Adrenal gland (tissue), 9 donors: ENCODE measurements at regions not wholly inside any gene's neighbourhood (a gene's known extent, or its start where the extent isn't known, plus 50 kb on each side); places are given as distances from the start of the nearest gene placed in this dataset.

Experiments
- DNase-seq, 7 donors: peaks; one replicate each; pipeline ENCODE4 v3.0.0-alpha.2; 2019 to 2020
- H3K27ac ChIP-seq, 5 donors: fragments of 200-600 bp; sonication (generic) in 4 of 5; 1 replicate in 3 of 5; 2 replicates in 2 of 5; pipeline versions ENCODE4 v1.5.1 to v1.8.0; 2016 to 2020; ENCODE audit warnings: mild to moderate bottlenecking in 1 of 5
- H3K27me3 ChIP-seq: fragments of 200-600 bp; 2 replicates; pipeline ENCODE4 v1.8.0; 2021
- H3K36me3 ChIP-seq, 2 donors: fragments of 200-600 bp; replicated peaks in 1 of 2; 1 replicate in 1 of 2; 2 replicates in 1 of 2; pipeline versions ENCODE4 v1.5.1 to v1.8.0; 2018 to 2022
- H3K4me1 ChIP-seq, 2 donors: fragments of 200-600 bp; replicated peaks in 1 of 2; 1 replicate in 1 of 2; 2 replicates in 1 of 2; pipeline versions ENCODE4 v1.5.1 to v1.8.0; 2018 to 2021
- H3K4me3 ChIP-seq, 4 donors: fragments of 200-600 bp; sonication (generic) in 3 of 4; one replicate each; pipeline ENCODE4 v1.5.1; 2016 to 2018
- H3K9me3 ChIP-seq, 3 donors: fragments of 200-600 bp; sonication (generic) in 1 of 3; replicated peaks in 1 of 3; 1 replicate in 2 of 3; 2 replicates in 1 of 3; pipeline versions ENCODE4 v1.5.1 to v1.8.0; 2016 to 2021
- CTCF ChIP-seq, 6 experiments: fragments of 450-650 bp in 4 of 6; fragments of 200-600 bp in 2 of 6; sonication (generic) in 1 of 6; IDR thresholded peaks; 1 replicate in 5 of 6; 2 replicates in 1 of 6; pipeline versions ENCODE4 v1.5.1 to v1.8.0; 2016 to 2021; ENCODE audit warnings: antibody characterized with exemption in 6 of 6, mild to moderate bottlenecking in 2 of 6, moderate library complexity in 1 of 6
- POLR2A ChIP-seq, 2 donors: fragments of 450-650 bp; IDR thresholded peaks; one replicate each; pipeline ENCODE4 v1.6.1; 2017; ENCODE audit warnings: antibody characterized with exemption in 2 of 2, mild to moderate bottlenecking in 2 of 2, moderate library complexity in 1 of 2
- WGBS, 4 donors: extraction: QIAGEN DNeasy Blood & Tissue Kit in 2 of 4; methylation state at CpG; one replicate each; pipeline versions ENCODE4 v1.1.5 to v1.1.7; 2013 to 2017; 5-methylcytosine and 5-hydroxymethylcytosine counted together
- intact Hi-C, 2 donors: fragments of 100-400 bp; cut with DNase I; formaldehyde crosslinking; loops; one replicate each; pipeline versions ENCODE4 v1.14.1 to v1.15.0; 2022 to 2023
- donor health status: healthy with polysubstance abuse.
- donor health status: Bipolar disorder and iron deficiency.
- donor health status: DM: yes; HTN: yes; CAD: no.
- donor health status: DM: no; HTN: no; CAD: no.
- donor health status: DM: no; HTN: no; CAD: no.

- Histone ChIP-seq H3K4me3 (no peak overlapping the region), H3K27ac (no peak overlapping the region), H3K9me3 (no peaks in the 10 kb centered on the region), H3K27me3 (no peaks in the 10 kb centered on the region), H3K36me3 (no peaks in the 10 kb centered on the region), H3K4me1 (no peaks in the 10 kb centered on the region)
- TF ChIP-seq POLR2A (IDR thresholded peaks at IDR 0.05) = no peak
- TF ChIP-seq CTCF (IDR thresholded peaks at IDR 0.05) = no peak
- WGBS, 4 donors = 68 to 82% (median 75%) methylated on average over 3 of the region's 3 CpGs
- DNase-seq = no peak
- intact Hi-C loops = no loop called here
These were observed 763.2 kb upstream of the CHAC2 start for GRCh38 chr2:53004413-53004812.

- Histone ChIP-seq H3K36me3 (no peaks in the 10 kb centered on the region), H3K27ac (no peak overlapping the region), H3K27me3 (no peaks in the 10 kb centered on the region), H3K4me3 (no peak overlapping the region), H3K4me1 (no peaks in the 10 kb centered on the region), H3K9me3 (no peaks in the 10 kb centered on the region)
- WGBS, 4 donors = 52 to 73% (median 67%) methylated on average over 2 of the region's 2 CpGs
- intact Hi-C loops = no loop called here
- no peak for DNase-seq
- TF ChIP-seq CTCF (IDR thresholded peaks at IDR 0.05) (no peak), POLR2A (IDR thresholded peaks at IDR 0.05) (no peak)
These were observed 772.2 kb upstream of the CHAC2 start for GRCh38 chr2:52995424-52995823.

- Histone ChIP-seq H3K4me1 (no peaks in the 10 kb centered on the region), H3K4me3 (no peak overlapping the region), H3K9me3 (no peaks in the 10 kb centered on the region), H3K27ac (no peak overlapping the region), H3K36me3 (no peaks in the 10 kb centered on the region), H3K27me3 (no peaks in the 10 kb centered on the region)
- peak in 1 of 7 donors; percentile 5 for DNase-seq
- whole genome bisulfite sequencing, 4 donors = 45 to 49% (median 47%) methylated on average over 2 of the region's 2 CpGs
- intact Hi-C loops = no loop called here
- TF ChIP-seq POLR2A (IDR thresholded peaks at IDR 0.05) (no peak), CTCF (IDR thresholded peaks at IDR 0.05) (peak in 2 of 6 experiments; percentile 19 to 21)
These were observed 791.3 kb upstream of the CHAC2 start for GRCh38 chr2:52976143-52976949.

GRCh38 chr2:52974127-52974526 lies 793.5 kb upstream of the CHAC2 start:
- H3K36me3 ChIP-seq = no peaks in the 10 kb centered on the region
- 76 to 100% (median 90%) methylated on average over 1 of the region's 1 CpG for WGBS, 4 donors
- intact Hi-C loops = no loop called here
- TF ChIP-seq CTCF (IDR thresholded peaks at IDR 0.05) (no peak), POLR2A (IDR thresholded peaks at IDR 0.05) (no peak)
- no peaks in the 10 kb centered on the region for H3K27me3 ChIP-seq
- no peak overlapping the region for H3K27ac ChIP-seq
- no peaks in the 10 kb centered on the region for H3K9me3 ChIP-seq
- H3K4me1 ChIP-seq = no peaks in the 10 kb centered on the region
- H3K4me3 ChIP-seq = no peak overlapping the region
- DNase-seq = no peak
